ENCODE measurements at regions not wholly inside any gene's neighbourhood (a gene's known extent, or its start where the extent isn't known, plus 50 kb on each side); places are given as distances from the start of the nearest gene placed in this dataset.

DNA sequence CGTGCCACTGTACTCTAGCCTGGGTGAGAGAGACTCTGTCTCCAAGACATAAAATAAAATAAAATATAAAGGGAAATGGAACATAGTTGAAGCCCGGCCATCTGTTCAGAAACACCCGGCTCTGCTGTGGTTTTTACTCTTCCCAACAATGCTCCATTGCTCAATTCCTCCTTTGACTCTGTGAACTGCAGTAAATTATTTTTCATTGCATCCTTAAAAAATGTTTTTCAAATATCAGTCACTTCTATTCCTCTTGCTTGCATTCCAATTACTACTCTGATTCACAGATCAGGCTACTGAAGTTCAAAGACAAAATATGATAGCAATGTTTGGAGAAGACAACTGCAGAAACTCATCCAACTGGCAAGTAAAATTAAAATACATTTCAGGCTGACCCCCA lies 983.0 kb downstream of the SORCS1 start:
- TF ChIP-seq RCOR1 (IDR thresholded peaks at IDR 0.05; ENCODE audit: insufficient replicate concordance, low read length) (no peak), NFE2L2 (IDR thresholded peaks at IDR 0.05; ENCODE audit: low read depth, low read length) (no peak), CHD1 (IDR thresholded peaks at IDR 0.05; ENCODE audit: low read depth, low read length) (no peak), MAZ (IDR thresholded peaks at IDR 0.05; ENCODE audit: borderline replicate concordance, low read depth, low read length) (no peak), FOS (IDR thresholded peaks at IDR 0.05; ENCODE audit: low read depth, low read length) (no peak), SMC3 (IDR thresholded peaks at IDR 0.05; ENCODE audit: low read depth, low read length) (no peak), POLR2A (IDR thresholded peaks at IDR 0.05; ENCODE audit: low read depth, low read length) (no peak), MAFK (IDR thresholded peaks at IDR 0.05; ENCODE audit: low read depth, low read length) (no peak), BHLHE40 (IDR thresholded peaks at IDR 0.05; ENCODE audit: low read depth, low read length) (no peak), RAD21 (IDR thresholded peaks at IDR 0.05; ENCODE audit: low read length) (no peak), RFX5 (IDR thresholded peaks at IDR 0.05; ENCODE audit: low read depth, low read length) (no peak), CEBPB (IDR thresholded peaks at IDR 0.05; ENCODE audit: low read depth, low read length) (no peak)
- TF ChIP-seq, protein P1, sequence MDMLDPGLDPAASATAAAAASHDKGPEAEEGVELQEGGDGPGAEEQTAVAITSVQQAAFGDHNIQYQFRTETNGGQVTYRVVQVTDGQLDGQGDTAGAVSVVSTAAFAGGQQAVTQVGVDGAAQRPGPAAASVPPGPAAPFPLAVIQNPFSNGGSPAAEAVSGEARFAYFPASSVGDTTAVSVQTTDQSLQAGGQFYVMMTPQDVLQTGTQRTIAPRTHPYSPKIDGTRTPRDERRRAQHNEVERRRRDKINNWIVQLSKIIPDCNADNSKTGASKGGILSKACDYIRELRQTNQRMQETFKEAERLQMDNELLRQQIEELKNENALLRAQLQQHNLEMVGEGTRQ (IDR thresholded peaks at IDR 0.05; ENCODE audit: low read depth, low read length) = no peak
- TF ChIP-seq, protein P2, sequence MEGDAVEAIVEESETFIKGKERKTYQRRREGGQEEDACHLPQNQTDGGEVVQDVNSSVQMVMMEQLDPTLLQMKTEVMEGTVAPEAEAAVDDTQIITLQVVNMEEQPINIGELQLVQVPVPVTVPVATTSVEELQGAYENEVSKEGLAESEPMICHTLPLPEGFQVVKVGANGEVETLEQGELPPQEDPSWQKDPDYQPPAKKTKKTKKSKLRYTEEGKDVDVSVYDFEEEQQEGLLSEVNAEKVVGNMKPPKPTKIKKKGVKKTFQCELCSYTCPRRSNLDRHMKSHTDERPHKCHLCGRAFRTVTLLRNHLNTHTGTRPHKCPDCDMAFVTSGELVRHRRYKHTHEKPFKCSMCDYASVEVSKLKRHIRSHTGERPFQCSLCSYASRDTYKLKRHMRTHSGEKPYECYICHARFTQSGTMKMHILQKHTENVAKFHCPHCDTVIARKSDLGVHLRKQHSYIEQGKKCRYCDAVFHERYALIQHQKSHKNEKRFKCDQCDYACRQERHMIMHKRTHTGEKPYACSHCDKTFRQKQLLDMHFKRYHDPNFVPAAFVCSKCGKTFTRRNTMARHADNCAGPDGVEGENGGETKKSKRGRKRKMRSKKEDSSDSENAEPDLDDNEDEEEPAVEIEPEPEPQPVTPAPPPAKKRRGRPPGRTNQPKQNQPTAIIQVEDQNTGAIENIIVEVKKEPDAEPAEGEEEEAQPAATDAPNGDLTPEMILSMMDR (conservative IDR thresholded peaks at IDR 0.05; ENCODE audit: low read depth, low read length) = no peak
- TF ChIP-seq, protein P3, sequence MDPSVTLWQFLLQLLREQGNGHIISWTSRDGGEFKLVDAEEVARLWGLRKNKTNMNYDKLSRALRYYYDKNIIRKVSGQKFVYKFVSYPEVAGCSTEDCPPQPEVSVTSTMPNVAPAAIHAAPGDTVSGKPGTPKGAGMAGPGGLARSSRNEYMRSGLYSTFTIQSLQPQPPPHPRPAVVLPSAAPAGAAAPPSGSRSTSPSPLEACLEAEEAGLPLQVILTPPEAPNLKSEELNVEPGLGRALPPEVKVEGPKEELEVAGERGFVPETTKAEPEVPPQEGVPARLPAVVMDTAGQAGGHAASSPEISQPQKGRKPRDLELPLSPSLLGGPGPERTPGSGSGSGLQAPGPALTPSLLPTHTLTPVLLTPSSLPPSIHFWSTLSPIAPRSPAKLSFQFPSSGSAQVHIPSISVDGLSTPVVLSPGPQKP (IDR thresholded peaks at IDR 0.05; ENCODE audit: borderline replicate concordance, low read depth, low read length) = no peak
- intact Hi-C loops (cut with micrococcal nuclease) = no loop called here
- no peak overlapping the region for H3K27ac ChIP-seq (ENCODE audit: insufficient read depth, low read length)
- H3K79me1 ChIP-seq (ENCODE audit: low read depth in 1 of 2, low read length in 2 of 2) = no peaks in the 10 kb centered on the region
- no peak overlapping the region for H3K4ac ChIP-seq (ENCODE audit: low read depth, low read length)
- no peak overlapping the region for H3K56ac ChIP-seq (ENCODE audit: extremely low read depth, insufficient read depth, low read length)
- H4K91ac ChIP-seq (ENCODE audit: insufficient read depth, low read depth, low read length) = no peak overlapping the region
- ChIA-PET CTCF (no interaction called here), POLR2A (ENCODE audit: unreplicated experiment) (no interaction called here)
- no peak overlapping the region for H2BK15ac ChIP-seq (ENCODE audit: low read depth, low read length)
- H3K4me3 ChIP-seq (ENCODE audit: insufficient read depth, low read depth, low read length) = no peak overlapping the region
- H3K23ac ChIP-seq (ENCODE audit: low read depth, low read length) = no peak overlapping the region
- H4K8ac ChIP-seq (ENCODE audit: low read depth in 2 of 2, low read length in 2 of 2) = no peak overlapping the region
- no peak overlapping the region for H3K9ac ChIP-seq (ENCODE audit: low read depth, low read length)
- no peaks in the 10 kb centered on the region for H4K20me1 ChIP-seq (ENCODE audit: insufficient read depth, low read length)
- H2BK20ac ChIP-seq (ENCODE audit: low read depth, low read length) = no peak overlapping the region
- no peak overlapping the region for H3K18ac ChIP-seq (ENCODE audit: low read depth, low read length)
- dilution Hi-C loops (cut with HindIII; ENCODE audit: low sequenced_read_pairs, unreplicated experiment) = no loop called here
- H2BK120ac ChIP-seq (ENCODE audit: low read depth, low read length) = no peak overlapping the region
- no peak overlapping the region for H2AK5ac ChIP-seq (ENCODE audit: low read depth, low read length)
- H2AFZ ChIP-seq (replicated peaks; ENCODE audit: low read length, poor library complexity) = no peak overlapping the region
- peaks cover 2% of the 10 kb centered on the region; the same call in 1 of the 2 replicates for H3K9me3 ChIP-seq (ENCODE audit: control insufficient read depth, insufficient read depth, low read length)
- in situ Hi-C loops (cut with MboI; ENCODE audit: low sequenced_read_pairs) = no loop called here
- H3K4me2 ChIP-seq (ENCODE audit: low read depth, low read length) = no peak overlapping the region
- DNase-seq (peak; percentile 6), ATAC-seq (ENCODE audit: low read depth) (no peak; the same call in none of the 2 replicates)
- H3K27me3 ChIP-seq (ENCODE audit: control insufficient read depth, insufficient read depth, low read length) = no peaks in the 10 kb centered on the region
- no TSS peak for BruUV-seq (replicated peaks)
- H3K9me1 ChIP-seq (ENCODE audit: insufficient read depth, low read length) = no peaks in the 10 kb centered on the region
- no peaks in the 10 kb centered on the region for H3K36me3 ChIP-seq (ENCODE audit: control insufficient read depth, insufficient read depth, low read length)
- no peak overlapping the region for H3K14ac ChIP-seq (replicated peaks; ENCODE audit: low read depth, low read length)
- no peak overlapping the region for H2AK9ac ChIP-seq (replicated peaks; ENCODE audit: low read depth, low read length, poor library complexity)
- WGBS, 2 experiments (ENCODE audit: extremely low coverage in 2 of 2, insufficient read length in 1 of 2) = no CpG with 5 or more reads among the region's 3 CpGs
- no peak overlapping the region for H4K5ac ChIP-seq (ENCODE audit: low read depth, low read length)
- no peak overlapping the region for H2BK5ac ChIP-seq (ENCODE audit: low read depth, low read length, poor library complexity, severe bottlenecking)
- H3K4me1 ChIP-seq (ENCODE audit: control insufficient read depth, insufficient read depth, low read length) = no peaks in the 10 kb centered on the region
